OCI-LY7 (cell line): ENCODE measurements at regions not wholly inside any gene's neighbourhood (a gene's known extent, or its start where the extent isn't known, plus 50 kb on each side); places are given as distances from the start of the nearest gene placed in this dataset.

Experiments used
- BruUV-seq: library from RNA; stranded (reverse); fragments of 400-500 nt; replicated peaks from 2 replicates; lab custom pipeline; 2021; lab: Mats Ljungman, UMichigan
- CTCF ChIA-PET: fragments of 300-600 bp; sonication (Branson Sonifier 250); formaldehyde crosslinking; loops from one replicate; lab custom pipeline; 2022; ENCODE audit warnings: antibody characterized with exemption; ENCODE audit not compliant: unreplicated experiment; lab: Charles Lee
- POLR2A ChIA-PET: fragments of 300-600 bp; sonication (Branson Sonifier 250); formaldehyde crosslinking; loops from one replicate; lab custom pipeline; 2022; ENCODE audit warnings: antibody characterized with exemption; lab: Charles Lee
- DNase-seq: peaks from one replicate; pipeline ENCODE4 v3.0.0-alpha.2; 2015; ENCODE audit warnings: low spot score
- H2AFZ ChIP-seq: fragments of 200-600 bp; sonication (generic), shearing (Covaris generic); 2 replicates; pipeline ENCODE4 v1.6.1; 2014; ENCODE audit warnings: mild to moderate bottlenecking, antibody characterized with exemption, low read length, moderate library complexity
- H3K27ac ChIP-seq: fragments of 200-600 bp; sonication (generic); 2 replicates; pipeline ENCODE4 v1.5.1; 2014; ENCODE audit warnings: mixed run types, low read depth, mild to moderate bottlenecking, moderate library complexity, low read length, inconsistent platforms; ENCODE audit not compliant: poor library complexity, severe bottlenecking
- H3K36me3 ChIP-seq: fragments of 200-600 bp; sonication (generic); 2 replicates; pipeline ENCODE4 v1.6.1; 2014; ENCODE audit warnings: mild to moderate bottlenecking, antibody characterized with exemption, low read length, moderate library complexity, mixed read lengths; ENCODE audit not compliant: insufficient read depth
- H3K4me1 ChIP-seq: fragments of 200-600 bp; sonication (generic); 2 replicates; pipeline ENCODE4 v1.5.1; 2014; ENCODE audit warnings: mild to moderate bottlenecking, low read length; ENCODE audit not compliant: insufficient read depth, poor library complexity, severe bottlenecking
- H3K4me2 ChIP-seq: fragments of 200-600 bp; sonication (generic); 2 replicates; pipeline ENCODE4 v1.6.1; 2014; ENCODE audit warnings: mild to moderate bottlenecking, low read length
- H3K4me3 ChIP-seq: fragments of 200-600 bp; sonication (generic); 2 replicates; pipeline ENCODE4 v1.5.1; 2014; ENCODE audit warnings: mild to moderate bottlenecking, low read depth, low read length; ENCODE audit not compliant: poor library complexity, severe bottlenecking
- H3K79me2 ChIP-seq: fragments of 200-600 bp; sonication (generic); 2 replicates; pipeline ENCODE4 v1.6.1; 2016; ENCODE audit warnings: low read depth, mild to moderate bottlenecking, low read length, moderate library complexity, mixed read lengths; ENCODE audit not compliant: insufficient read depth
- H3K9me2 ChIP-seq: fragments of 200-600 bp; sonication (generic); 2 replicates; pipeline ENCODE4 v1.6.1; 2016; ENCODE audit warnings: mild to moderate bottlenecking, low read length, mixed read lengths; ENCODE audit not compliant: insufficient read depth
- H3K9me3 ChIP-seq: fragments of 200-600 bp; sonication (generic); 2 replicates; pipeline ENCODE4 v1.6.1; 2014; ENCODE audit warnings: mild to moderate bottlenecking, mixed run types, low read length, mixed read lengths
- H4K20me1 ChIP-seq: fragments of 200-600 bp; sonication (generic); 2 replicates; pipeline ENCODE4 v1.6.1; 2014; ENCODE audit warnings: mild to moderate bottlenecking, antibody characterized with exemption, low read length, moderate library complexity, mixed read lengths; ENCODE audit not compliant: insufficient read depth
- CTCF ChIP-seq: fragments of 200-600 bp; sonication (generic); conservative IDR thresholded peaks from 2 replicates; pipeline ENCODE4 v1.5.1; 2014; ENCODE audit warnings: mild to moderate bottlenecking, antibody characterized with exemption, low read length, moderate library complexity, mixed read lengths
- EZH2phosphoT487 ChIP-seq: fragments of 200-600 bp; sonication (generic); IDR thresholded peaks from 2 replicates; pipeline ENCODE4 v1.6.1; 2018; ENCODE audit warnings: low read depth, borderline replicate concordance, mild to moderate bottlenecking, mixed run types, antibody characterized with exemption, low read length, moderate library complexity, mixed read lengths
- intact Hi-C: fragments of 100-400 bp; cut with micrococcal nuclease; formaldehyde crosslinking; loops from one replicate; pipeline ENCODE4 v1.10.0; 2022; ENCODE audit not compliant: unreplicated experiment

DNA sequence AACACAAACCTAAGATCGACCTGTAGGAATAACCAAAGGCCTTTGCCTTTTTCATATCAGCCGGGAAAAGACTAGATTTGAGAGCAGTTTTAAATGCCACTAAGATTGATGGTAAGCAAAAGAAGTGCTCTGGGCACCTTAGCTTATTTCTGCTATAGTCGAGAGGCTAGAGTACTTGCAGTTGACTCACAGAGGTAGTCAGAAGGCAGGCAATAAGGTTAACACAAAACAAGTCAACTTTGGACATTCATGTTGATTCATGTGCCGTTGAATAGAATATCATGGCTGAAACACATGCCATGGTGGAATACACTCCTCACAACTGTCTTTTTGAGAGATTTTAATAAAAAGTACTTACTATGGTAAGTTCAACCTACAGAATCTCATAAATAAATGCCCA, 507.6 kb downstream of the ZEB2 start:
- Histone ChIP-seq H3K27ac (no peak overlapping the region), H3K4me2 (no peak overlapping the region), H3K4me3 (no peak overlapping the region), H3K36me3 (no peaks in the 10 kb centered on the region), H2AFZ (no peak overlapping the region), H3K79me2 (no peaks in the 10 kb centered on the region), H3K4me1 (no peaks in the 10 kb centered on the region), H4K20me1 (no peaks in the 10 kb centered on the region), H3K9me3 (no peaks in the 10 kb centered on the region), H3K9me2 (no peaks in the 10 kb centered on the region)
- ChIA-PET CTCF (no interaction called here), POLR2A (no interaction called here)
- no peak for DNase-seq
- TF ChIP-seq EZH2phosphoT487 (no peak), CTCF (no peak)
- intact Hi-C loops: no loop called here
- BruUV-seq: no TSS peak

DNA sequence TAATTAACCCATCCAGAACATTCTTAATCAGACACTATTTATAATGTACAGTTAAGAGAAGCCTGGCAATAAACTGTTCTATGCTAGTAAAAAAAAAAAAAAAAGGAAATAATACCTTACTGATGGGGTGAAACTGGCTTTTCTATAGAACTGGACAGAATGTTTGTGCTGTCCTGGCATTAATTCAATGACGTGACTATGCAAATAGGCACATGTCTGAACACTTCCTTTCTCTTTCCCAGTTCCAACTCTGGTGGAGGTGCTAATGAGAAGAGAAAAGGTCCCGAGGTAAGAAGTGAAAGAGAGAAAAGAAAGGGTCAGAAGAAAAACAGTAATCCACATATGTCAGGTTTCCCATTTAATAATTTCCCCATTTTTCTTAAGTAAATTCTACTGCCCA, 508.4 kb downstream of the ZEB2 start:
- Histone ChIP-seq H3K4me2 (no peak overlapping the region), H3K4me3 (no peak overlapping the region), H2AFZ (no peak overlapping the region), H4K20me1 (no peaks in the 10 kb centered on the region), H3K9me3 (no peaks in the 10 kb centered on the region), H3K4me1 (no peaks in the 10 kb centered on the region), H3K36me3 (no peaks in the 10 kb centered on the region), H3K27ac (no peak overlapping the region), H3K9me2 (no peaks in the 10 kb centered on the region), H3K79me2 (no peaks in the 10 kb centered on the region)
- intact Hi-C loops: no loop called here
- DNase-seq: no peak
- CTCF ChIA-PET: no interaction called here
- no TSS peak for BruUV-seq
- POLR2A ChIA-PET: interaction anchor here (0.7 to 1.1 kb wide), 3 partner anchors 11 to 764 kb away, joined by 3 to 6 read pairs (median 3); no protein-coding TSS in a partner anchor
- TF ChIP-seq EZH2phosphoT487 (no peak), CTCF (no peak)

DNA sequence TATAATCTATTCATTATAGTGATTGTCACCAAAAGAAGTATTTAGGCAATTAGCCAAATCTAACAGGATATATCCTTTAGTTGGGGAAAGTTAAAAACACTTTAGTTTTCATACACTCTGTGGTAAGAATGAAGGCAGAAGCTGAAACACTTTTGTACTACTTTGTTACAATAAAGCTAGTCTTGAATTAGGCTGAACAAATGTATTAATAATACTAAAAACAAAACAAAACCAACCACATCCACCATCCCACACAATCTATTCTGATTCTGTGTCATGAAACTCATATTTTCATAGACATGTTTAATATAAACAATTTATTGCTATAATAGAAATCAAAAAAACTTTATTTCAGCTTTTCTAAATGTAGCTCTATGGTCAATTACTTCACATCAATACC, 508.8 kb downstream of the ZEB2 start:
- ChIA-PET POLR2A (interaction anchor here (0.5 to 1.5 kb wide), 5 partner anchors 9 to 763 kb away, joined by 3 to 6 read pairs (median 3); no protein-coding TSS in a partner anchor), CTCF (no interaction called here)
- intact Hi-C loops: no loop called here
- Histone ChIP-seq H3K4me3 (no peak overlapping the region), H3K27ac (no peak overlapping the region), H3K4me2 (no peak overlapping the region), H3K9me3 (no peaks in the 10 kb centered on the region), H3K79me2 (no peaks in the 10 kb centered on the region), H2AFZ (no peak overlapping the region), H3K36me3 (no peaks in the 10 kb centered on the region), H3K4me1 (no peaks in the 10 kb centered on the region), H3K9me2 (no peaks in the 10 kb centered on the region), H4K20me1 (no peaks in the 10 kb centered on the region)
- no peak for TF ChIP-seq EZH2phosphoT487
- no peak for TF ChIP-seq CTCF
- no TSS peak for BruUV-seq
- DNase-seq: no peak
